ACHN (cell line): ENCODE measurements at regions not wholly inside any gene's neighbourhood (a gene's known extent, or its start where the extent isn't known, plus 50 kb on each side); places are given as distances from the start of the nearest gene placed in this dataset.
"Not testable (repeated sequence)": the region's sequence is repeated elsewhere in the genome, so short reads cannot be mapped to it uniquely, and the experiment has no call there.

Experiments used
- DNase-seq: peaks from one replicate; pipeline ENCODE4 v3.0.0-alpha.2; 2015
- in situ Hi-C: cut with HindIII; loops from 2 replicates; pipeline ENCODE4 v1.10.0; 2017; ENCODE audit warnings: low sequenced_read_pairs, low pct_ligation_motif_present, low pct_unique_long_range_greater_than_20kb

DNA sequence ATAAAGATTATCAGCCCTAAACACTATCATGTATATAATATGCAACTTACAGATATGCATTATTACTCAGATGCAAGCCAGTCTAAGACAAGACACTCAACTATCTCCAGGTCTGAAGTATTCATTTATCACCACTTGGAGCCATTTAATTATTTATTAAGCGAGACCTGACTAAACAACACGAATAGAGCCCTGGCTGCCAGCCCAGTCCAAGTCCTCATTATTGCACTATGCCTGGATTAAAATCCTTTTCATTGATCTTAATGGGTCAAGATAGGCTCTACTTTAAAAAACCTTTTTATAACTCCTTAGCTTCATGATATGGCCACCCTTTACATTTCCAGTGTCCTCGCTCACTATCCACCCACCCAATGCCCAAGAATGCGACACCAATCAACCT, 183.1 kb upstream of the MARCKS start:
- in situ Hi-C loops, result no loop called here
- DNase-seq, result no peak

DNA sequence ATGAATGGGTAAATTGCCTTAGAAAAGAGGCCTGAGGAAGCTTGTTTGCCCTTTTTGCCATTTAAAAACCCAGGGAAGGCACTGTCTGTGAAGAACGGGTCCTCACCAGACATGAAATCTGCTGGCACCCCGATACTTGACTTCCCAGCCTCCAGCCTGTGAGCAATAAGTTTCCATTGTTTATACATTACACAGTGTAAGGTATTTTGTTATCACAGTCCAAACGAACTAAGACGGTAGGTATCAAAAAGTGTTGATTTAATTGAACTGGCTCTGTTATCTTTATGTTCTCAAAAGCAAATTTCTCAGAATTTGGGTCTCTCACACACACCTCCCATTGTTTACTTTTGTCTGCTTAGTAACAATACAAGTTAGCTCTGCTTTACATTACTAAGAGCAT, 181.1 kb upstream of the MARCKS start:
- in situ Hi-C loops, result no loop called here
- DNase-seq, result no peak

- no peak for DNase-seq
- in situ Hi-C loops, result no loop called here
These were observed 180.2 kb upstream of the MARCKS start for GRCh38 chr6:113676968-113677367.

GRCh38 chr6:113679051-113679450, 178.1 kb upstream of the MARCKS start:
- no peak for DNase-seq
- in situ Hi-C loops, result no loop called here

DNA sequence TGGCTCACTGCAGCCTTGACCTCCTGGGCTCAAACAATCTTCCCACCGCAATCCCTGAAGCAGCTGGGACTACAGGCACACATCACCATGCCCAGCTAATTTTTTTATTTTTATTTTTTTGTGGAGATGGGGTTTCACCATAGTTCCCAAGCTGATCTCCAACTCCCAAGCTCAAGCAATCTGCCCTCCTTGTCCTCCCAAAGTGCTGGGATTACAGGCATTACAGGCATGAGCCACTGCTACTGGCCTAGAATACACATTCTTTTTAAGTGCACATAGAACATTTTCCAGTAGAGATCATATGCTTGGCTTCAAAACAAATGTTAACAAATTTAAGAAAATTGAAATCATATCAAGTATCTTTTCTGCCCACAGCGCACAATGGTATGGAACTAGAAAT, 176.8 kb upstream of the MARCKS start:
- no peak for DNase-seq
- in situ Hi-C loops, result no loop called here

DNA sequence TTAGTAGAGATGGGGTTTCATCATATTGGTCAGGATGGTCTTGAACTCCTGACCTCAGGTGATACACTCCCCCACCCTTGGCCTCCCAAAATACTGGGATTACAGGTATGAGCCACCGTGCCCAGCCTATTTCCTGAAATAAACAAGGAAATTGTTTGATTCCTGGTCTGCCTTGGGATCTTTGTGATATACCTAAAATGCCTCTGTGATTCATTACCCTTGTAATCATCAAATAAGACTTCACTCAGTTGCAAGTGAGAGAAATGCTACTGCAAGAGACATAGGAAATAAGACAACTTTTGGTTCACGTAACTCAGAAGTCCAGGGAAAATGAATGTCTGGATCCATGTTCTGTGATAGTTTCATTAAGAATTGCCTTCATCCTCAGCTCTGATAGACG, 173.2 kb upstream of the MARCKS start:
- no peak for DNase-seq

DNA sequence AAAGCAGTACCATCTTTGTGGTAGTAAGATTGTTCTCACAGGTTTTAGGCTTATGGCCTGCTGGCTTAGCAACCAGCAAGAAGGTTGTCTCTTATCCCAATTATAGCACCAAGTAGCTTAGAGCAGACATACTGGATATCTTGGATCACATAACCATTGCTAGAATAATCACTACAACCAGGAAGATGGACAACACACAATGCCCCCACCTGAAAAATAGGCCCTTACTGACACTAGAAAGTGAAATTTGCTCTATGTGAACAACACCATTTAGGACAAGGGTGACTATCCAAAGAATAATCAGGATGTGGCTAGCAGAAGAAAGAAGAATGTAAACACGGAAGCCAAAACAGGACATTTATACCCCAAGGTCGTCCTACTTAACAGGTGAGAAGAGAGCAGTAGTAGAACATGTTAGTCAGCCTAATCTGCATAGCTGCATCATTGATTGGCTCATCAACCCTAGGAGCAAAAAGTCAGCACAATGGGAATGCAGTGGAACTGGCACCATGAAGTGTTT, 172.7 kb upstream of the MARCKS start:
- in situ Hi-C loops, result no loop called here
- DNase-seq, result no peak

More for the DNA sequence above, 173.2 kb upstream of the MARCKS start:
- in situ Hi-C loops, result no loop called here

DNA sequence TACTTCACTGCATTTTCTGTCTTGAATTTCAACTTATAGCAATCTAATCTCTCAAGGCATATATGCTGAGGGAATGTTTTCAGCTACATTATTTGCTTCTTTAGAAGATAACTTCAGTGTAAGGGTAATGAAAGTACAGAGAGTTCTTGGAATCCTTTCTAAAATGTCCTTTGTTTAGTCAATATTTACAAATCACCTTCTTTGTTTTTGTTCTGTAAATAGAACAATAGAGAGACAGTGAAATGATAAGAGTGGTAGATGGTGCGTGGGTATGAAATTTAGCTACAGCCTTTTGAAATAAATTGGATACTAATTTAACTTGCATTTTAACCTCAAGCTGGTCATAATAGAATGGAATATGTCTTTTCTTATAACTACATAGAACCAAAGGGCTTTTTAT, 171.1 kb upstream of the MARCKS start:
- in situ Hi-C loops, result no loop called here
- no peak for DNase-seq

DNA sequence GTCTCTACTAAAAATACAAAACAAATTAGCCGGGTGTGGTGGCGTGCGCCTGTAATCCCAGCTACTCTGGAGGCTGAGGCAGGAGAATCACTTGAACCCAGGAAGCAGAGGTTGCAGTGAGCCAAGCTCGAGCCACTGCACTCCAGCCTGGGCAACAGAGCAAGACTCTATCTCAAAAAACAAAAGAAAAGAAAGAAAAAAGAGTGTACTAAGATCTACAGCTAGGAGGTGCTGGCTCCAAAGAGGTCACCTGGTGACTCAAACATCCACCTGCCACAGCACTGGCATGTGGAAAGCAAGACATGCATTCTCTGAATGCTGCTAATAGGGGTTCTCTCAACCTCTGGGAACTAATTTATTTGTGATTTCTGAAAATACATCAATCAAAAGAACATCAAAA, 167.5 kb upstream of the MARCKS start:
- DNase-seq, result peak; percentile 38
- in situ Hi-C loops, result not testable (repeated sequence)

- peak; percentile 76 for DNase-seq
- in situ Hi-C loops, result no loop called here
These were observed 166.6 kb upstream of the MARCKS start for GRCh38 chr6:113690281-113691259.

GRCh38 chr6:113691260-113691656, 165.9 kb upstream of the MARCKS start:
- in situ Hi-C loops, result no loop called here
- no peak for DNase-seq

DNA sequence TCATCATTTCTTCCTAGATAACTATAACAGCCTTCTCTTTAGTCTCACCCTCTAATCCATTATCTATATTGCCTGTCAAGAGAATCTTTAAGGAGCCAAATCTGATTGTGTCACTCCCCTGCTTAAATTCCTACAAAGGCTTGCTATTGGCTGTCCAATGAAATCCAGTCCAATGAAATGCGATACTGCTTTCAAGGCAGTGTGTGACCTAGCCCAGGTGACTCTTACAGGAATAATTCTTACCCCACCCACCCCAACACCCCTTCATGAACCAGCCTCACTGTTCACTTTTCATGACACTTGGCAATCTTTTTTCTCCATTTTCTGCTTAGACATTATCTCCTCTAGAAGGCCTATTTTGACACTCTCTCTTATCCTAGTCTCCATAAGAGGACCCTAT, 163.3 kb upstream of the MARCKS start:
- DNase-seq, result no peak
- in situ Hi-C loops, result no loop called here

DNA sequence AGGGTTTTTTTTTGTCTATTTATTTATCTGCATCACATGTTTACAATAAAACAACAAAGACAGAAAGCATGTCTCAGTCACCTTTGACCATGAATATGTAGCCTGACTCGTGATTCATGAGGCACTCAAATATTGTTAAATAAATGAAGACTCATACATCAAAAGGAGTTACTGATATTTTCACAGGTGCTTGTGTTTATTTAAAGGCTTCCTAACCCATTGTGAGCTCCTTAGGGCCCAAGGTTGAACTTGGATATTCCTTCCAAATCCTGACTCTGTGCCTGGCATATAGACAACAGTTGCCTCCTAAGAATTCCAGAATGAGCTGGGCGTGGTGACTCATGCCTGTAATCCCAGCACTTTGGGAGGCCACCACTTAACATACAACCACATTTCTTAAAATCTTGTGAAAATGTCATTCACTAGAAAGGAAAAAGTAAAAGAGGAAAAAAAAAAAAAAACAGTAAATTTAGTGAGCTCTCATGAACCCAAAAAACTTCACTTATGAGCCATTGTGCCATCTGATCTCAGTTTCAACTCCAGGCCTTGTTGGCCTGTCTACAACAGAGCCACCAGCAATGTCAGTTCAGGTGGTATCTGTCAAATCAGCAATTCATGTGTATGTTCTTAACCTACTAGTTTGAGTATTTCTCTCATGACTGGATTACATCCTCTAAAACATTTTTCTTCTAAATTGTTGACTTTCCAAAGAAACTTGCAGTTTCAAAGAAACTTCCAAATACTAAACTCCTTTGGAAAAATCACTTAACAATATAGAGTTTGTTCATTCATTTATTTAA, 162.7 kb upstream of the MARCKS start:
- in situ Hi-C loops, result no loop called here
- no peak for DNase-seq

GRCh38 chr6:113695516-113695915, 161.6 kb upstream of the MARCKS start:
- in situ Hi-C loops, result no loop called here
- DNase-seq, result no peak

DNA sequence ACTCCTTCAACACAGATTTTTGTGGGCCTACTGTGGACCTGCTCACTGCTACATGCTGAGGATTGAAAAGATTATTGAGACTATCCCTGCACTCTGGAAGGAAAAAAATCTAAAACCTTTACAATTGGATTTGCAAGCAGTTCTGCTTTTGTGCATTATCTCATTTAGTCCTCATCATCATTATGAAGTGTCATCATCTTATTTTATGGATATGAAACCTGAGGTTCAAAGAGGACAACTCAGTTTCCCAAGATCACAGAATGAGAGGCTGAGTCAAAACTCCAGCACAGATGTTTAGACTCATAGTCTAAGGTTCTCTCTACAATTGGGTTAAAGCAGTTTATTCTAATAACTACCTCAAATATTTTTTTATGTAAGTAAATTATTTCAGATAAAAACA, 160.2 kb upstream of the MARCKS start:
- no peak for DNase-seq
- in situ Hi-C loops, result no loop called here

DNA sequence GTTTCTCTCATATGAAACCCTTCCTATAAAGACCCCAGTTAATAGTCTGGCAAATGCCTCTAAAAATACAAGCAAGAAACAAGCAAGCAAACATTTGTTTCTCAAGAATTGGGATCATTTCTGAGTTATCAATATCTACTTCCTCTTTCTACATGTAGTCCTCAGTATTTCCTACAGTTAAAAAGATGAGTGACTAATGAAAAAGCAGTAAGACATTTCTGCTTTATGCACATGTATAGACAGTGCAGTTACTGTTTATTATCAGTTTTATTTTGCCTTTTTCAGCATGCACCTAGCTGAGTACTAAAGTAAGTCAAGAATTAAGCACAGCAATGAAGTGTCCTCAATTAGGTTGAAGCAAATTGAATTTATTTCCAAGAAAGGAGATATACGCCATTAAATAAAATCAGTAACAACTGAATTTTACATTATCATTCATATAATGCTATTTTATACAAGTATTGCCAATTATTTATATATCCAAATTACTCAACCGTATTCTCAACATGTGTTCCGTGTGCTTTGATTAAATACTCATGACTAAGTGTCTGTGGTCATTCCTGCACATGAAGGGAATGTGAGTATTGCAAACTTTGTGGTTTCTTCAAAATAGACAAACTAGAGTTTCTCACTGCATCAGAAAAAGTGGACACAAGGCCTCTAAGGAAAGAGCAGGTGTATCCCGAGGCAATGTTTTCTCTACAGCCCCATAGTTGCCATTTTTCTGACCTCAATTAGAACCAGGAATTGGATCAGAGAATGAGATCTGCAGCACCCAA, 159.3 kb upstream of the MARCKS start:
- peak; percentile 66 for DNase-seq
- in situ Hi-C loops, result no loop called here

DNA sequence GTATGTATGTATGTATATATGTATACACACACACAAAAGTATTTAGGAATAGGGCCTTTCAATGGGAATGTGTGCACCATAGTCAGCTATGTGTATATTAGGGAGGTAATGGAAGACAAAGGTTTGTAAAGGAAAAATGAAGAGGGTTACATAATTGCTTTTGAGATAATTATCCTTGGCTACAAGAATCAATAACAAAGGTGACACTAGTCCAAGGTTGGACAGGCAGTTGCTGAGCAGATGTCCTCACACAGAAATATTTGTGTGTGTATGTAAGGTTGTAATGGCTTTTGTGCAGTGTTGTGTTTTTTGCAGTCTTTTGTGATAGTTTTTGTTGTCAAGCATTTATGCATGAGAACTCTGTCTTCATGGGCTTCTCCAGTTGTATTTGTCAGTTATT, 157.9 kb upstream of the MARCKS start:
- no peak for DNase-seq
- in situ Hi-C loops, result no loop called here

GRCh38 chr6:113701552-113702254, 155.4 kb upstream of the MARCKS start:
- in situ Hi-C loops, result no loop called here
- DNase-seq, result no peak
